Esophagus (tissue), 2 donors: ENCODE measurements at regions not wholly inside any gene's neighbourhood (a gene's known extent, or its start where the extent isn't known, plus 50 kb on each side); places are given as distances from the start of the nearest gene placed in this dataset.
"Not testable (repeated sequence)": the region's sequence is repeated elsewhere in the genome, so short reads cannot be mapped to it uniquely, and the experiment has no call there.

Source experiments
- H3K27ac ChIP-seq, 2 donors: one replicate each; pipeline ENCODE4 v1.5.1; 2013; ENCODE audit warnings: low read depth in 2 of 2, mild to moderate bottlenecking in 2 of 2, inconsistent platforms in 1 of 2, low read length in 1 of 2, moderate library complexity in 1 of 2
- H3K27me3 ChIP-seq, 2 donors: one replicate each; pipeline ENCODE4 v1.6.1; 2013; ENCODE audit warnings: low read length in 2 of 2, control low read depth in 1 of 2, mild to moderate bottlenecking in 1 of 2; ENCODE audit not compliant: insufficient read depth in 2 of 2, control insufficient read depth in 1 of 2
- H3K36me3 ChIP-seq, 2 donors: one replicate each; pipeline ENCODE4 v1.6.1; 2013; ENCODE audit warnings: low read length in 1 of 2; ENCODE audit not compliant: control insufficient read depth in 2 of 2, insufficient read depth in 2 of 2
- H3K4me1 ChIP-seq, 2 donors: one replicate each; pipeline ENCODE4 v1.6.1; 2013; ENCODE audit warnings: low read length in 1 of 2; ENCODE audit not compliant: control insufficient read depth in 2 of 2, insufficient read depth in 2 of 2
- H3K4me3 ChIP-seq, 2 donors: one replicate each; pipeline ENCODE4 v1.5.1; 2013; ENCODE audit warnings: low read length in 2 of 2, mild to moderate bottlenecking in 2 of 2, low read depth in 1 of 2, moderate library complexity in 1 of 2
- H3K9me3 ChIP-seq, 2 donors: one replicate each; pipeline ENCODE4 v1.6.1; 2013; ENCODE audit warnings: mild to moderate bottlenecking in 2 of 2, low read depth in 1 of 2, low read length in 1 of 2, moderate library complexity in 1 of 2; ENCODE audit not compliant: control insufficient read depth in 2 of 2, insufficient read depth in 1 of 2
- WGBS, 2 donors: extraction: QIAGEN DNeasy Blood & Tissue Kit; methylation state at CpG; one replicate each; pipeline ENCODE4 v1.1.7; 2013; 5-methylcytosine and 5-hydroxymethylcytosine counted together
- donor health status: healthy with polysubstance abuse.
- donor health status: Bipolar disorder and iron deficiency.

- no peak overlapping the region for H3K27ac ChIP-seq
- no peaks in the 10 kb centered on the region for H3K36me3 ChIP-seq
- H3K4me3 ChIP-seq, result no peak overlapping the region
- H3K9me3 ChIP-seq, result no peaks in the 10 kb centered on the region
- 21 to 31% methylated on average over 11 of the region's 11 CpGs for WGBS, 2 donors
- no peaks in the 10 kb centered on the region for H3K4me1 ChIP-seq
- no peaks in the 10 kb centered on the region for H3K27me3 ChIP-seq
Measured at GRCh38 chr7:65722361-65722792, 150.5 kb upstream of the VKORC1L1 start.

GRCh38 chr7:65727182-65727581 is 145.7 kb upstream of the VKORC1L1 start:
- H3K27ac ChIP-seq, H3K36me3 ChIP-seq, H3K9me3 ChIP-seq, H3K4me3 ChIP-seq, H3K27me3 ChIP-seq, H3K4me1 ChIP-seq: not testable (repeated sequence)
- WGBS, 2 donors, result 86 to 88% methylated on average over 4 of the region's 4 CpGs

GRCh38 chr7:65731129-65731528 is 141.7 kb upstream of the VKORC1L1 start:
- WGBS, 2 donors, result 56 to 59% methylated on average over 7 of the region's 7 CpGs

GRCh38 chr7:65731562-65732035 is 141.3 kb upstream of the VKORC1L1 start:
- no peak overlapping the region for H3K27ac ChIP-seq
- 15 to 21% methylated on average over 27 of the region's 27 CpGs for WGBS, 2 donors
- peak overlapping the region; percentile 22 to 35 for H3K4me3 ChIP-seq
- H3K9me3 ChIP-seq, result no peaks in the 10 kb centered on the region
- peaks cover 0 to 3% of the 10 kb centered on the region in 2 donors for H3K36me3 ChIP-seq
- no peaks in the 10 kb centered on the region for H3K27me3 ChIP-seq
- no peaks in the 10 kb centered on the region for H3K4me1 ChIP-seq

More at GRCh38 chr7:65731129-65731528, 141.7 kb upstream of the VKORC1L1 start:
- Histone ChIP-seq H3K9me3 (no peaks in the 10 kb centered on the region), H3K4me3 (peak overlapping the region; percentile 22 to 35), H3K27me3 (no peaks in the 10 kb centered on the region), H3K36me3 (no peaks in the 10 kb centered on the region), H3K4me1 (no peaks in the 10 kb centered on the region), H3K27ac (no peak overlapping the region)

GRCh38 chr7:65744406-65744805 is 128.5 kb upstream of the VKORC1L1 start:
- Histone ChIP-seq H3K27me3 (no peaks in the 10 kb centered on the region), H3K27ac (no peak overlapping the region), H3K4me1 (no peaks in the 10 kb centered on the region), H3K36me3 (no peaks in the 10 kb centered on the region), H3K9me3 (no peaks in the 10 kb centered on the region), H3K4me3 (no peak overlapping the region)
- WGBS, 2 donors, result 93 to 95% methylated on average over 2 of the region's 2 CpGs

GRCh38 chr7:65746398-65746669 is 126.5 kb upstream of the VKORC1L1 start:
- H3K4me3 ChIP-seq, result no peak overlapping the region
- peaks cover 0 to 2% of the 10 kb centered on the region in 2 donors for H3K9me3 ChIP-seq
- no peaks in the 10 kb centered on the region for H3K27me3 ChIP-seq
- no peaks in the 10 kb centered on the region for H3K4me1 ChIP-seq
- no peak overlapping the region for H3K27ac ChIP-seq
- WGBS, 2 donors, result 40 to 41% methylated on average over 3 of the region's 3 CpGs
- H3K36me3 ChIP-seq, result no peaks in the 10 kb centered on the region

GRCh38 chr7:65749039-65749438 is 123.8 kb upstream of the VKORC1L1 start:
- Histone ChIP-seq H3K9me3 (peaks cover 0 to 2% of the 10 kb centered on the region in 2 donors), H3K36me3 (no peaks in the 10 kb centered on the region), H3K4me3 (no peak overlapping the region), H3K27ac (no peak overlapping the region), H3K4me1 (peaks cover 0 to 2% of the 10 kb centered on the region in 2 donors), H3K27me3 (no peaks in the 10 kb centered on the region)
- WGBS, 2 donors, result 90 to 91% methylated on average over 4 of the region's 4 CpGs

GRCh38 chr7:65749518-65749917 is 123.4 kb upstream of the VKORC1L1 start:
- Histone ChIP-seq H3K27ac (no peak overlapping the region), H3K9me3 (peaks cover 0 to 2% of the 10 kb centered on the region in 2 donors), H3K4me3 (no peak overlapping the region), H3K4me1 (peaks cover 0 to 2% of the 10 kb centered on the region in 2 donors), H3K27me3 (no peaks in the 10 kb centered on the region), H3K36me3 (no peaks in the 10 kb centered on the region)
- 89 to 97% methylated on average over 12 of the region's 12 CpGs for WGBS, 2 donors

GRCh38 chr7:65750511-65751344 is 122.1 kb upstream of the VKORC1L1 start:
- Histone ChIP-seq H3K4me1 (peaks cover 0 to 2% of the 10 kb centered on the region in 2 donors), H3K27me3 (no peaks in the 10 kb centered on the region), H3K9me3 (peaks cover 0 to 2% of the 10 kb centered on the region in 2 donors), H3K36me3 (no peaks in the 10 kb centered on the region), H3K27ac (peak overlapping the region; percentile 93 to 95), H3K4me3 (peak overlapping the region; percentile 82 to 95)
- WGBS, 2 donors, result 0% methylated on average over 63 to 69 of the region's 69 CpGs

GRCh38 chr7:65754070-65754469 is 118.8 kb upstream of the VKORC1L1 start:
- H3K27ac ChIP-seq, H3K27me3 ChIP-seq, H3K4me3 ChIP-seq, H3K36me3 ChIP-seq, H3K9me3 ChIP-seq, H3K4me1 ChIP-seq: not testable (repeated sequence)
- 83 to 86% methylated on average over 5 of the region's 5 CpGs for WGBS, 2 donors
